ENCODE measurements at regions not wholly inside any gene's neighbourhood (a gene's known extent, or its start where the extent isn't known, plus 50 kb on each side); places are given as distances from the start of the nearest gene placed in this dataset.

GRCh38 chr1:239906394-239906793 lies 185.3 kb upstream of the FMN2 start:
- TF ChIP-seq EZH2 (IDR thresholded peaks at IDR 0.05; ENCODE audit: insufficient read depth, poor library complexity, severe bottlenecking) (no peak), EZH2phosphoT487 (IDR thresholded peaks at IDR 0.05; ENCODE audit: insufficient read depth, low read depth) (no peak)

All from GM23248 (cell line).